HEK293T (cell line): ENCODE measurements at regions not wholly inside any gene's neighbourhood (a gene's known extent, or its start where the extent isn't known, plus 50 kb on each side); places are given as distances from the start of the nearest gene placed in this dataset.

Source experiments
- CTCF ChIA-PET: fragments of 350-600 bp; formaldehyde crosslinking; extraction: SDS; loops from one replicate; lab custom pipeline; 2021; ENCODE audit warnings: antibody characterized with exemption, inconsistent platforms; lab: Yijun Ruan, JAX
- POLR2A ChIA-PET: fragments of 350-600 bp; formaldehyde crosslinking; extraction: SDS; loops from one replicate; lab custom pipeline; 2020; ENCODE audit warnings: antibody characterized with exemption, inconsistent platforms; lab: Yijun Ruan, JAX
- DNase-seq: peaks from one replicate; pipeline ENCODE4 v3.0.0; 2012; ENCODE audit warnings: mixed read lengths; ENCODE audit errors: extremely low spot score
- ARNT ChIP-seq: fragments of 450-650 bp; IDR thresholded peaks from 2 replicates; pipeline ENCODE4 v1.6.1; 2017; ENCODE audit warnings: mild to moderate bottlenecking
- BHLHE40 ChIP-seq: fragments of 450-650 bp; IDR thresholded peaks from 2 replicates; pipeline ENCODE4 v1.6.1; 2016; ENCODE audit warnings: mild to moderate bottlenecking, moderate library complexity, borderline replicate concordance
- CTBP1 ChIP-seq: fragments of 450-650 bp; IDR thresholded peaks from 2 replicates; pipeline ENCODE4 v1.6.1; 2016; ENCODE audit warnings: borderline replicate concordance
- ELF4 ChIP-seq: fragments of 450-650 bp; IDR thresholded peaks from 2 replicates; pipeline ENCODE4 v1.6.1; 2017; ENCODE audit warnings: antibody characterized with exemption
- FOXA1 ChIP-seq: fragments of 450-650 bp; IDR thresholded peaks from 2 replicates; pipeline ENCODE4 v1.6.1; 2016; ENCODE audit warnings: mild to moderate bottlenecking
- FOXK2 ChIP-seq: fragments of 450-650 bp; IDR thresholded peaks from 2 replicates; pipeline ENCODE4 v1.6.1; 2016; ENCODE audit warnings: mild to moderate bottlenecking
- FOXM1 ChIP-seq: fragments of 450-650 bp; IDR thresholded peaks from 2 replicates; pipeline ENCODE4 v1.6.1; 2017; ENCODE audit warnings: mild to moderate bottlenecking, borderline replicate concordance
- HDGF ChIP-seq: fragments of 450-650 bp; IDR thresholded peaks from 2 replicates; pipeline ENCODE4 v1.6.1; 2017; ENCODE audit warnings: antibody characterized with exemption, borderline replicate concordance
- L3MBTL2 ChIP-seq: fragments of 450-650 bp; conservative IDR thresholded peaks from 2 replicates; pipeline ENCODE4 v1.6.1; 2016; ENCODE audit warnings: mild to moderate bottlenecking
- LEF1 ChIP-seq: fragments of 450-650 bp; IDR thresholded peaks from 2 replicates; pipeline ENCODE4 v1.6.1; 2017; ENCODE audit warnings: mild to moderate bottlenecking, borderline replicate concordance
- NFRKB ChIP-seq: fragments of 450-650 bp; IDR thresholded peaks from 2 replicates; pipeline ENCODE4 v1.6.1; 2016; ENCODE audit warnings: mild to moderate bottlenecking, moderate library complexity
- PKNOX1 ChIP-seq: fragments of 450-650 bp; IDR thresholded peaks from 2 replicates; pipeline ENCODE4 v1.6.1; 2016
- SP1 ChIP-seq: fragments of 450-650 bp; IDR thresholded peaks from 2 replicates; pipeline ENCODE4 v1.6.1; 2017
- SUZ12 ChIP-seq: fragments of 450-650 bp; IDR thresholded peaks from 2 replicates; pipeline ENCODE4 v1.6.1; 2016; ENCODE audit warnings: mild to moderate bottlenecking
- TARDBP ChIP-seq: fragments of 450-650 bp; IDR thresholded peaks from 2 replicates; pipeline ENCODE4 v1.6.1; 2016
- ZNF384 ChIP-seq: fragments of 450-650 bp; IDR thresholded peaks from 2 replicates; pipeline ENCODE4 v1.6.1; 2016

GRCh38 chr14:58763210-58763609 is 125.4 kb downstream of the DACT1 start:
- CTCF ChIA-PET, result no interaction called here
- POLR2A ChIA-PET, result no interaction called here
- TF ChIP-seq BHLHE40 (no peak), FOXK2 (no peak), SUZ12 (no peak), FOXM1 (no peak), TARDBP (no peak), CTBP1 (no peak), PKNOX1 (no peak), NFRKB (no peak), ARNT (no peak), SP1 (no peak), FOXA1 (no peak), ZNF384 (no peak), L3MBTL2 (no peak), ELF4 (no peak), HDGF (no peak), LEF1 (no peak)
- DNase-seq, result no peak

GRCh38 chr14:58765418-58765831 is 127.7 kb downstream of the DACT1 start:
- TF ChIP-seq TARDBP, result no peak
- TF ChIP-seq NFRKB, result no peak
- no peak for TF ChIP-seq SP1
- TF ChIP-seq CTBP1, result no peak
- no peak for TF ChIP-seq FOXM1
- no peak for TF ChIP-seq ARNT
- TF ChIP-seq SUZ12, result no peak
- no peak for TF ChIP-seq L3MBTL2
- TF ChIP-seq PKNOX1, result no peak
- TF ChIP-seq ELF4, result no peak
- TF ChIP-seq FOXA1, result no peak
- TF ChIP-seq BHLHE40, result no peak
- TF ChIP-seq HDGF, result no peak
- no peak for TF ChIP-seq ZNF384
- TF ChIP-seq LEF1, result no peak
- no peak for TF ChIP-seq FOXK2
- ChIA-PET CTCF (interaction anchor here (1.0 to 1.8 kb wide), 2 partner anchors 9 to 82 kb away, joined by 4 read pairs; no protein-coding TSS in a partner anchor), POLR2A (no interaction called here)
- no peak for DNase-seq

- ChIA-PET POLR2A (no interaction called here), CTCF (interaction anchor here (1.0 to 1.8 kb wide), 2 partner anchors 10 to 81 kb away, joined by 4 read pairs; no protein-coding TSS in a partner anchor)
These were observed 128.1 kb downstream of the DACT1 start for GRCh38 chr14:58765843-58766242.

GRCh38 chr14:58769011-58769643 is 131.4 kb downstream of the DACT1 start:
- ChIA-PET CTCF (interaction anchor here (0.6 kb wide), 1 partner anchor 79 kb away, joined by 3 read pairs; no protein-coding TSS in a partner anchor), POLR2A (no interaction called here)
- TF ChIP-seq PKNOX1 (peak; percentile 49; the same call in 1 of the 2 replicates), FOXM1 (no peak)
- no peak for DNase-seq

More at GRCh38 chr14:58765843-58766242, 128.1 kb downstream of the DACT1 start:
- no peak for TF ChIP-seq PKNOX1
- DNase-seq, result no peak

GRCh38 chr14:58769771-58770170 is 132.0 kb downstream of the DACT1 start:
- ChIA-PET POLR2A (no interaction called here), CTCF (interaction anchor here (0.6 kb wide), 1 partner anchor 80 kb away, joined by 3 read pairs; no protein-coding TSS in a partner anchor)
- TF ChIP-seq LEF1 (no peak), FOXA1 (no peak), HDGF (no peak), SUZ12 (no peak), PKNOX1 (no peak), CTBP1 (no peak), L3MBTL2 (no peak), BHLHE40 (no peak), NFRKB (no peak), FOXM1 (no peak), TARDBP (no peak)
- no peak for DNase-seq

GRCh38 chr14:58770491-58770982 is 132.8 kb downstream of the DACT1 start:
- CTCF ChIA-PET, result no interaction called here
- no peak for DNase-seq
- no peak for TF ChIP-seq NFRKB
- no peak for TF ChIP-seq LEF1
- no peak for TF ChIP-seq SUZ12
- TF ChIP-seq PKNOX1, result peak; percentile 89
- no peak for TF ChIP-seq ELF4
- POLR2A ChIA-PET, result no interaction called here
